Cardiac fibroblast (primary cell): ENCODE measurements at regions not wholly inside any gene's neighbourhood (a gene's known extent, or its start where the extent isn't known, plus 50 kb on each side); places are given as distances from the start of the nearest gene placed in this dataset.

Experiments
- DNase-seq, 2 donors: peaks; one replicate each; pipeline versions ENCODE4 v3.0.0 to v3.0.0-alpha.2; 2010; ENCODE audit warnings: low read depth in 2 of 2
- H3K4me3 ChIP-seq, 2 donors: replicated peaks in 1 of 2; 1 replicate in 1 of 2; 2 replicates in 1 of 2; pipeline ENCODE4 v1.5.1; 2011; ENCODE audit warnings: low read depth in 2 of 2, low read length in 2 of 2, mild to moderate bottlenecking in 2 of 2, moderate library complexity in 1 of 2
- CTCF ChIP-seq: IDR thresholded peaks from one replicate; pipeline ENCODE4 v1.5.1; 2011; ENCODE audit warnings: low read depth, mild to moderate bottlenecking, low read length, inconsistent platforms

- TF ChIP-seq CTCF: no peak
- no peak for DNase-seq
- no peak overlapping the region for H3K4me3 ChIP-seq
These were observed 181.4 kb upstream of the SMIM30 start for GRCh38 chr7:113299748-113300147.

- H3K4me3 ChIP-seq: no peak overlapping the region
- no peak for TF ChIP-seq CTCF
- no peak for DNase-seq
These were observed 180.1 kb upstream of the SMIM30 start for GRCh38 chr7:113298501-113298900.

GRCh38 chr7:113294750-113295149 lies 176.4 kb upstream of the SMIM30 start:
- TF ChIP-seq CTCF: no peak
- DNase-seq: no peak
- H3K4me3 ChIP-seq: no peak overlapping the region

GRCh38 chr7:113292105-113292504 lies 173.8 kb upstream of the SMIM30 start:
- DNase-seq: no peak
- no peak overlapping the region for H3K4me3 ChIP-seq
- no peak for TF ChIP-seq CTCF

- no peak for DNase-seq
- no peak overlapping the region for H3K4me3 ChIP-seq
- TF ChIP-seq CTCF: no peak
These were observed 172.7 kb upstream of the SMIM30 start for GRCh38 chr7:113291058-113291457.

- H3K4me3 ChIP-seq: no peak overlapping the region
- DNase-seq: peak; percentile 50 to 71
- TF ChIP-seq CTCF: peak; percentile 64
These were observed 170.9 kb upstream of the SMIM30 start for GRCh38 chr7:113289140-113289740.

GRCh38 chr7:113285411-113285810 lies 167.1 kb upstream of the SMIM30 start:
- no peak for TF ChIP-seq CTCF
- H3K4me3 ChIP-seq: no peak overlapping the region
- peak in 1 of 2 donors; percentile 46 for DNase-seq
